Panc1 (cell line): ENCODE measurements at regions not wholly inside any gene's neighbourhood (a gene's known extent, or its start where the extent isn't known, plus 50 kb on each side); places are given as distances from the start of the nearest gene placed in this dataset.

Source experiments
- CTCF ChIP-seq: fragments of 450-650 bp; IDR thresholded peaks from 2 replicates; pipeline ENCODE4 v1.5.1; 2017; ENCODE audit warnings: mild to moderate bottlenecking
- POLR2AphosphoS5 ChIP-seq: IDR thresholded peaks from 2 replicates; pipeline ENCODE4 v1.6.1; 2012; ENCODE audit warnings: mild to moderate bottlenecking, low read depth, low read length, moderate library complexity
- REST ChIP-seq, 2 experiments: IDR thresholded peaks; 2 replicates each; pipeline ENCODE4 v1.6.1; 2011 to 2012; ENCODE audit warnings: low read depth in 2 of 2, control low read depth in 1 of 2, low read length in 1 of 2, mild to moderate bottlenecking in 1 of 2, moderate library complexity in 1 of 2; ENCODE audit not compliant: insufficient read depth in 1 of 2
- SIN3A ChIP-seq: IDR thresholded peaks from 2 replicates; pipeline ENCODE4 v1.6.1; 2012; ENCODE audit warnings: low read depth, mild to moderate bottlenecking, low read length, moderate library complexity, borderline replicate concordance; ENCODE audit not compliant: insufficient read depth

- TF ChIP-seq CTCF: no peak
- TF ChIP-seq POLR2AphosphoS5: no peak
- TF ChIP-seq REST (IDR thresholded peaks at IDR 0.05; ENCODE audit: insufficient read depth in 1 of 2, low read depth in 2 of 2, low read length in 1 of 2): no peak
- TF ChIP-seq SIN3A: no peak
Measured at GRCh38 chr7:66869660-66870450, 51.2 kb upstream of the TMEM248 start.
